ENCODE measurements at regions not wholly inside any gene's neighbourhood (a gene's known extent, or its start where the extent isn't known, plus 50 kb on each side); places are given as distances from the start of the nearest gene placed in this dataset.

GRCh38 chr13:67841071-67841470, 610.9 kb upstream of the PCDH9 start:
- TF ChIP-seq CTCF (IDR thresholded peaks at IDR 0.05; ENCODE audit: low read depth, low read length, poor library complexity, severe bottlenecking), result no peak
- TF ChIP-seq EZH2phosphoT487 (IDR thresholded peaks at IDR 0.05; ENCODE audit: borderline replicate concordance, low read length), result no peak

Measured in DOHH2 (cell line).